Hepatocyte (in vitro differentiated cells): ENCODE measurements at regions not wholly inside any gene's neighbourhood (a gene's known extent, or its start where the extent isn't known, plus 50 kb on each side); places are given as distances from the start of the nearest gene placed in this dataset.

ENCODE experiments used
- DNase-seq: peaks from one replicate; pipeline ENCODE4 v3.0.0-alpha.2; 2016; ENCODE audit warnings: low spot score
- H2AFZ ChIP-seq: fragments of 200-600 bp; sonication (generic); 2 replicates; pipeline ENCODE4 v1.6.0; 2016; ENCODE audit warnings: antibody characterized with exemption, mild to moderate bottlenecking
- H3K27ac ChIP-seq: fragments of 200-600 bp; sonication (generic); 2 replicates; pipeline ENCODE4 v1.5.1; 2016; ENCODE audit warnings: mild to moderate bottlenecking
- H3K27me3 ChIP-seq: fragments of 200-600 bp; sonication (generic); 2 replicates; pipeline ENCODE4 v1.6.1; 2016
- H3K36me3 ChIP-seq: fragments of 200-600 bp; sonication (generic); replicated peaks from 2 replicates; pipeline ENCODE4 v1.5.1; 2016; ENCODE audit warnings: low read depth; ENCODE audit not compliant: insufficient read depth
- H3K4me1 ChIP-seq: fragments of 200-600 bp; sonication (generic); 2 replicates; pipeline ENCODE4 v1.5.1; 2016; ENCODE audit warnings: mild to moderate bottlenecking, moderate library complexity; ENCODE audit not compliant: insufficient read depth
- H3K4me2 ChIP-seq: fragments of 200-600 bp; sonication (generic); 2 replicates; pipeline ENCODE4 v1.6.0; 2016
- H3K4me3 ChIP-seq: fragments of 200-600 bp; sonication (generic); 2 replicates; pipeline ENCODE4 v1.5.1; 2016; ENCODE audit warnings: mild to moderate bottlenecking
- H3K79me2 ChIP-seq: fragments of 200-600 bp; sonication (generic); 2 replicates; pipeline ENCODE4 v1.6.0; 2017; ENCODE audit warnings: mild to moderate bottlenecking
- H3K9me2 ChIP-seq: fragments of 200-600 bp; sonication (generic); replicated peaks from 2 replicates; pipeline ENCODE4 v1.6.0; 2017; ENCODE audit warnings: mild to moderate bottlenecking; ENCODE audit not compliant: insufficient read depth
- H3K9me3 ChIP-seq: fragments of 200-600 bp; sonication (generic); 2 replicates; pipeline ENCODE4 v1.5.1; 2016; ENCODE audit warnings: low read depth, mild to moderate bottlenecking
- H4K20me1 ChIP-seq: fragments of 200-600 bp; sonication (generic); 2 replicates; pipeline ENCODE4 v1.6.0; 2016; ENCODE audit warnings: mild to moderate bottlenecking; ENCODE audit not compliant: insufficient read depth, poor library complexity, severe bottlenecking
- CTCF ChIP-seq: fragments of 200-600 bp; sonication (generic); IDR thresholded peaks from 2 replicates; pipeline ENCODE4 v1.5.1; 2016; ENCODE audit warnings: antibody characterized with exemption, mild to moderate bottlenecking; ENCODE audit not compliant: poor library complexity
- EZH2 ChIP-seq: fragments of 200-600 bp; sonication (generic); IDR thresholded peaks from 2 replicates; pipeline ENCODE4 v1.6.1; 2016; ENCODE audit warnings: antibody characterized with exemption, mild to moderate bottlenecking, borderline replicate concordance
- EZH2phosphoT487 ChIP-seq: fragments of 200-600 bp; sonication (generic); IDR thresholded peaks from one replicate; pipeline ENCODE4 v1.6.1; 2018; ENCODE audit warnings: antibody characterized with exemption, mild to moderate bottlenecking, low read depth, moderate library complexity; ENCODE audit not compliant: unreplicated experiment, severe bottlenecking
- WGBS: methylation state at CpG from one replicate; pipeline ENCODE4 v1.1.6; 2016; ENCODE audit warnings: low lambda C conversion rate; ENCODE audit errors: missing lambda C conversion rate; 5-methylcytosine and 5-hydroxymethylcytosine counted together

GRCh38 chr15:94683902-94684301 lies 452.5 kb downstream of the MCTP2 start:
- Histone ChIP-seq H2AFZ (no peak overlapping the region), H3K4me2 (no peak overlapping the region), H3K9me2 (no peaks in the 10 kb centered on the region), H3K27ac (no peak overlapping the region), H3K9me3 (no peaks in the 10 kb centered on the region), H3K36me3 (no peaks in the 10 kb centered on the region), H3K79me2 (no peaks in the 10 kb centered on the region), H4K20me1 (no peaks in the 10 kb centered on the region), H3K4me1 (no peaks in the 10 kb centered on the region), H3K4me3 (no peak overlapping the region), H3K27me3 (no peaks in the 10 kb centered on the region)
- no peak for DNase-seq
- no peak for TF ChIP-seq CTCF
- TF ChIP-seq EZH2, result no peak
- TF ChIP-seq EZH2phosphoT487, result no peak
- 90% methylated on average over 3 of the region's 3 CpGs for WGBS

GRCh38 chr15:94691169-94691568 lies 459.8 kb downstream of the MCTP2 start:
- Histone ChIP-seq H3K4me1 (no peaks in the 10 kb centered on the region), H3K4me2 (no peak overlapping the region), H3K27me3 (no peaks in the 10 kb centered on the region), H3K79me2 (no peaks in the 10 kb centered on the region), H3K36me3 (no peaks in the 10 kb centered on the region), H3K9me3 (no peaks in the 10 kb centered on the region), H2AFZ (no peak overlapping the region), H3K4me3 (no peak overlapping the region), H4K20me1 (no peaks in the 10 kb centered on the region), H3K9me2 (no peaks in the 10 kb centered on the region), H3K27ac (no peak overlapping the region)
- 95% methylated on average over 2 of the region's 2 CpGs for WGBS
- TF ChIP-seq CTCF, result no peak
- no peak for TF ChIP-seq EZH2
- TF ChIP-seq EZH2phosphoT487, result no peak
- DNase-seq, result no peak

GRCh38 chr15:94692710-94693109 lies 461.3 kb downstream of the MCTP2 start:
- no peak for DNase-seq
- H3K4me2 ChIP-seq, result no peak overlapping the region

More at GRCh38 chr15:94692710-94693109, 461.3 kb downstream of the MCTP2 start:
- Histone ChIP-seq H3K27ac (no peak overlapping the region), H3K4me1 (no peaks in the 10 kb centered on the region), H3K4me3 (no peak overlapping the region), H3K9me2 (no peaks in the 10 kb centered on the region), H3K79me2 (no peaks in the 10 kb centered on the region), H3K27me3 (no peaks in the 10 kb centered on the region), H3K36me3 (no peaks in the 10 kb centered on the region), H2AFZ (no peak overlapping the region), H4K20me1 (no peaks in the 10 kb centered on the region), H3K9me3 (no peaks in the 10 kb centered on the region)
- 58% methylated on average over 3 of the region's 3 CpGs for WGBS
- TF ChIP-seq CTCF (no peak), EZH2phosphoT487 (no peak), EZH2 (no peak)
